Keratinocyte (primary cell): ENCODE measurements at regions not wholly inside any gene's neighbourhood (a gene's known extent, or its start where the extent isn't known, plus 50 kb on each side); places are given as distances from the start of the nearest gene placed in this dataset.

Source experiments
- DNase-seq: peaks from one replicate; pipeline ENCODE4 v3.0.0-alpha.2; 2011; ENCODE audit warnings: low read depth, missing footprints, low spot score
- FAIRE-seq: peaks from 2 replicates; lab custom pipeline; 2011; peaks lifted over from hg19 to GRCh38; lab: Jason Lieb, UNC
- H2AFZ ChIP-seq: 2 replicates; pipeline ENCODE4 v1.6.0; 2012; ENCODE audit warnings: low read length, control low read depth, inconsistent platforms; ENCODE audit not compliant: control insufficient read depth
- H3K27ac ChIP-seq: 2 replicates; pipeline ENCODE4 v1.5.1; 2011; ENCODE audit warnings: low read length; ENCODE audit not compliant: control insufficient read depth, insufficient read depth
- H3K27me3 ChIP-seq: 3 replicates; pipeline ENCODE4 v1.6.0; 2011; ENCODE audit warnings: low read length; ENCODE audit not compliant: control insufficient read depth, insufficient read depth; ENCODE audit errors: extremely low read depth
- H3K36me3 ChIP-seq, 2 experiments: 2 replicates in 1 of 2; 3 replicates in 1 of 2; pipeline ENCODE4 v1.5.1; 2011; ENCODE audit warnings: low read length in 2 of 2, mild to moderate bottlenecking in 1 of 2; ENCODE audit not compliant: control insufficient read depth in 2 of 2, insufficient read depth in 2 of 2; ENCODE audit errors: extremely low read depth in 1 of 2
- H3K4me1 ChIP-seq: 3 replicates; pipeline ENCODE4 v1.5.1; 2011; ENCODE audit warnings: low read length; ENCODE audit not compliant: control insufficient read depth, insufficient read depth; ENCODE audit errors: extremely low read depth
- H3K4me2 ChIP-seq: 3 replicates; pipeline ENCODE4 v1.6.0; 2011; ENCODE audit warnings: low read depth, low read length; ENCODE audit not compliant: control insufficient read depth, insufficient read depth; ENCODE audit errors: extremely low read depth
- H3K4me3 ChIP-seq, 3 experiments: fragments of 200-600 bp in 1 of 3; sonication (generic) in 1 of 3; 2 replicates in 2 of 3; 3 replicates in 1 of 3; pipeline ENCODE4 v1.5.1; 2011 to 2016; ENCODE audit warnings: low read length in 3 of 3, mild to moderate bottlenecking in 3 of 3, control low read depth in 2 of 3, inconsistent platforms in 1 of 3, low read depth in 1 of 3, mixed read lengths in 1 of 3, mixed run types in 1 of 3, moderate library complexity in 1 of 3; ENCODE audit not compliant: control insufficient read depth in 2 of 3, insufficient read depth in 2 of 3; ENCODE audit errors: extremely low read depth in 1 of 3
- H3K79me2 ChIP-seq: 2 replicates; pipeline ENCODE4 v1.6.0; 2012; ENCODE audit warnings: low read length; ENCODE audit not compliant: control insufficient read depth, insufficient read depth
- H3K9ac ChIP-seq: 3 replicates; pipeline ENCODE4 v1.6.0; 2011; ENCODE audit warnings: low read length; ENCODE audit not compliant: control insufficient read depth, insufficient read depth; ENCODE audit errors: extremely low read depth
- H3K9me1 ChIP-seq: 3 replicates; pipeline ENCODE4 v1.6.0; 2011; ENCODE audit warnings: low read length; ENCODE audit not compliant: control insufficient read depth, insufficient read depth; ENCODE audit errors: extremely low read depth
- H3K9me3 ChIP-seq: 2 replicates; pipeline ENCODE4 v1.5.1; 2012; ENCODE audit warnings: low read depth, low read length; ENCODE audit not compliant: control insufficient read depth
- H4K20me1 ChIP-seq: 3 replicates; pipeline ENCODE4 v1.6.0; 2011; ENCODE audit warnings: low read length; ENCODE audit not compliant: control insufficient read depth, insufficient read depth; ENCODE audit errors: extremely low read depth
- CTCF ChIP-seq, 3 experiments: IDR thresholded peaks in 1 of 3; conservative IDR thresholded peaks in 1 of 3; optimal IDR thresholded peaks in 1 of 3; 2 replicates in 2 of 3; 3 replicates in 1 of 3; pipeline versions ENCODE3 to v1.5.1; 2011; ENCODE audit warnings: low read length in 3 of 3, mild to moderate bottlenecking in 3 of 3, moderate library complexity in 2 of 3, control low read depth in 1 of 3, inconsistent platforms in 1 of 3; ENCODE audit not compliant: insufficient read depth in 2 of 3; ENCODE audit errors: extremely low read depth in 1 of 3
- EZH2 ChIP-seq: IDR thresholded peaks from one replicate; pipeline ENCODE4 v1.6.1; 2012; ENCODE audit warnings: inconsistent platforms, mild to moderate bottlenecking, low read length, moderate library complexity
- dilution Hi-C: fragments of 300-500 bp; cut with MboI; formaldehyde crosslinking; loops from one replicate; pipeline ENCODE4 v1.7.0; 2020; ENCODE audit warnings: low sequenced_read_pairs; ENCODE audit not compliant: extremely low pct_ligation_motif_present

GRCh38 chr11:10926801-10927211 lies 69.0 kb upstream of the ZBED5 start:
- Histone ChIP-seq H3K36me3 (no peaks in the 10 kb centered on the region), H3K9me3 (no peaks in the 10 kb centered on the region), H2AFZ (no peak overlapping the region), H3K9me1 (no peaks in the 10 kb centered on the region), H4K20me1 (no peaks in the 10 kb centered on the region), H3K4me2 (no peak overlapping the region), H3K27ac (no peak overlapping the region), H3K27me3 (no peaks in the 10 kb centered on the region), H3K4me1 (peaks cover 36% of the 10 kb centered on the region), H3K9ac (no peak overlapping the region), H3K4me3 (no peak overlapping the region), H3K79me2 (no peaks in the 10 kb centered on the region)
- DNase-seq, result peak; percentile 44
- TF ChIP-seq CTCF (optimal IDR thresholded peaks at IDR 0.05 in 1 of 3, IDR thresholded peaks at IDR 0.05 in 1 of 3, conservative IDR thresholded peaks at IDR 0.05 in 1 of 3; ENCODE audit: extremely low read depth in 1 of 3, insufficient read depth in 2 of 3, low read length in 3 of 3) (no peak), EZH2 (no peak)
- dilution Hi-C loops, result no loop called here
- FAIRE-seq, result peak; percentile 63

- no peak for DNase-seq
- dilution Hi-C loops, result no loop called here
- no peak overlapping the region for H3K4me3 ChIP-seq
- H3K9ac ChIP-seq, result no peak overlapping the region
- no peak for TF ChIP-seq CTCF (optimal IDR thresholded peaks at IDR 0.05 in 1 of 3, IDR thresholded peaks at IDR 0.05 in 1 of 3, conservative IDR thresholded peaks at IDR 0.05 in 1 of 3; ENCODE audit: extremely low read depth in 1 of 3, insufficient read depth in 2 of 3, low read length in 3 of 3)
- no peak overlapping the region for H3K27ac ChIP-seq
- no peaks in the 10 kb centered on the region for H3K9me3 ChIP-seq
- H3K79me2 ChIP-seq, result no peaks in the 10 kb centered on the region
- no peaks in the 10 kb centered on the region for H3K27me3 ChIP-seq
- FAIRE-seq, result no peak
- peak overlapping the region; percentile 30 for H3K4me2 ChIP-seq
- no peak overlapping the region for H2AFZ ChIP-seq
- H3K36me3 ChIP-seq, result no peaks in the 10 kb centered on the region
- peaks cover 28% of the 10 kb centered on the region for H3K4me1 ChIP-seq
- H3K9me1 ChIP-seq, result no peaks in the 10 kb centered on the region
- no peaks in the 10 kb centered on the region for H4K20me1 ChIP-seq
Observed at GRCh38 chr11:10925149-10925926, 67.5 kb upstream of the ZBED5 start.
